DOHH2 (cell line): ENCODE measurements at regions not wholly inside any gene's neighbourhood (a gene's known extent, or its start where the extent isn't known, plus 50 kb on each side); places are given as distances from the start of the nearest gene placed in this dataset.

ENCODE experiments used
- H3F3A ChIP-seq: fragments of 200-600 bp; sonication (generic), shearing (Covaris generic); 2 replicates; pipeline ENCODE4 v1.6.0; 2016; ENCODE audit warnings: antibody characterized with exemption, mild to moderate bottlenecking; ENCODE audit not compliant: control insufficient read depth, insufficient read depth
- H3K27ac ChIP-seq: fragments of 200-600 bp; sonication (generic); 2 replicates; pipeline ENCODE4 v1.5.1; 2014; ENCODE audit warnings: low read depth, mild to moderate bottlenecking, low read length, moderate library complexity
- H3K27me3 ChIP-seq: fragments of 200-600 bp; sonication (generic); 2 replicates; pipeline ENCODE4 v1.6.1; 2014; ENCODE audit warnings: mild to moderate bottlenecking, low read length, mixed read lengths; ENCODE audit not compliant: control insufficient read depth
- H3K36me3 ChIP-seq: fragments of 200-600 bp; sonication (generic); 2 replicates; pipeline ENCODE4 v1.6.1; 2014; ENCODE audit warnings: mild to moderate bottlenecking, low read length, moderate library complexity, mixed read lengths; ENCODE audit not compliant: control insufficient read depth
- H3K4me1 ChIP-seq: fragments of 200-600 bp; sonication (generic); 2 replicates; pipeline ENCODE4 v1.6.1; 2014; ENCODE audit warnings: mild to moderate bottlenecking, low read length, mixed read lengths; ENCODE audit not compliant: control insufficient read depth
- H3K4me2 ChIP-seq: fragments of 200-600 bp; sonication (generic); 2 replicates; pipeline ENCODE4 v1.6.0; 2014; ENCODE audit warnings: mild to moderate bottlenecking, low read length, moderate library complexity
- H3K4me3 ChIP-seq: fragments of 200-600 bp; sonication (generic); 2 replicates; pipeline ENCODE4 v1.5.1; 2014; ENCODE audit warnings: mild to moderate bottlenecking, low read length, mixed read lengths
- H3K79me2 ChIP-seq: fragments of 200-600 bp; sonication (generic); 2 replicates; pipeline ENCODE4 v1.6.1; 2014; ENCODE audit warnings: mild to moderate bottlenecking, low read length, mixed read lengths; ENCODE audit not compliant: control insufficient read depth
- H3K9me2 ChIP-seq: fragments of 200-600 bp; sonication (generic); replicated peaks from 2 replicates; pipeline ENCODE4 v1.6.1; 2014; ENCODE audit warnings: mild to moderate bottlenecking, low read length, mixed read lengths; ENCODE audit not compliant: control insufficient read depth
- H3K9me3 ChIP-seq: fragments of 200-600 bp; sonication (generic); 2 replicates; pipeline ENCODE4 v1.6.1; 2014; ENCODE audit warnings: antibody characterized with exemption, low read length, mixed read lengths; ENCODE audit not compliant: control insufficient read depth, insufficient read depth
- H4K20me1 ChIP-seq: fragments of 200-600 bp; sonication (generic); 2 replicates; pipeline ENCODE4 v1.6.0; 2014; ENCODE audit warnings: low read depth, mild to moderate bottlenecking, antibody characterized with exemption, low read length, moderate library complexity; ENCODE audit not compliant: control insufficient read depth, insufficient read depth
- EZH2phosphoT487 ChIP-seq: fragments of 200-600 bp; sonication (generic); IDR thresholded peaks from 2 replicates; pipeline ENCODE4 v1.6.1; 2017; ENCODE audit warnings: borderline replicate concordance, mild to moderate bottlenecking, antibody characterized with exemption, low read length, moderate library complexity, mixed read lengths
- TF ChIP-seq, protein P1 (sequence below): fragments of 200-600 bp; sonication (generic); IDR thresholded peaks from one replicate; pipeline ENCODE4 v1.5.1; 2014; ENCODE audit warnings: antibody characterized with exemption, mild to moderate bottlenecking, low read depth, low read length; ENCODE audit not compliant: poor library complexity, severe bottlenecking

DNA sequence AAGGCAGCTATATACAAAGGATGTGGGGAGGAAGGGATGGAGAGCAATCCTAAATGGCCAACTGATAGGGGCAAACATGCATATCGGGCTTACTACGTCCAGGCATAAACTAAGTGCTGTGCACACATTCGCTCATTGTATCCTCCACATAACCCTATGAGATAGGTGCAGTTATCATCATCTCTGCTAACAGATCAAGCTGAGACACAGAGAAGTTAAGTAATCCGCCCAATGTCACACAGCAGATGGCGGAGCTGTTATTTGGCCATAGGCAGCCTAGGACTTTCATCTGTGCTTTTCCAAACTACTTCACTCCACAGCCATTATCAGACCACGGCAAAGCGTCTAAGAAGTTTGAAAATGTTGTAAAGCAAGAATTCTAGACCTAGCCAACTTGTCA, 197.5 kb downstream of the RGS3 start:
- Histone ChIP-seq H3K9me3 (no peaks in the 10 kb centered on the region), H3K4me1 (no peaks in the 10 kb centered on the region), H3K27ac (no peak overlapping the region), H3K27me3 (peaks cover 3% of the 10 kb centered on the region; the same call in 1 of the 2 replicates), H3K4me3 (no peak overlapping the region), H3K4me2 (no peak overlapping the region), H3K36me3 (no peaks in the 10 kb centered on the region), H4K20me1 (peaks cover 3% of the 10 kb centered on the region; the same call in 1 of the 2 replicates), H3K79me2 (no peaks in the 10 kb centered on the region), H3K9me2 (no peaks in the 10 kb centered on the region), H3F3A (no peaks in the 10 kb centered on the region)
- TF ChIP-seq, protein P1, sequence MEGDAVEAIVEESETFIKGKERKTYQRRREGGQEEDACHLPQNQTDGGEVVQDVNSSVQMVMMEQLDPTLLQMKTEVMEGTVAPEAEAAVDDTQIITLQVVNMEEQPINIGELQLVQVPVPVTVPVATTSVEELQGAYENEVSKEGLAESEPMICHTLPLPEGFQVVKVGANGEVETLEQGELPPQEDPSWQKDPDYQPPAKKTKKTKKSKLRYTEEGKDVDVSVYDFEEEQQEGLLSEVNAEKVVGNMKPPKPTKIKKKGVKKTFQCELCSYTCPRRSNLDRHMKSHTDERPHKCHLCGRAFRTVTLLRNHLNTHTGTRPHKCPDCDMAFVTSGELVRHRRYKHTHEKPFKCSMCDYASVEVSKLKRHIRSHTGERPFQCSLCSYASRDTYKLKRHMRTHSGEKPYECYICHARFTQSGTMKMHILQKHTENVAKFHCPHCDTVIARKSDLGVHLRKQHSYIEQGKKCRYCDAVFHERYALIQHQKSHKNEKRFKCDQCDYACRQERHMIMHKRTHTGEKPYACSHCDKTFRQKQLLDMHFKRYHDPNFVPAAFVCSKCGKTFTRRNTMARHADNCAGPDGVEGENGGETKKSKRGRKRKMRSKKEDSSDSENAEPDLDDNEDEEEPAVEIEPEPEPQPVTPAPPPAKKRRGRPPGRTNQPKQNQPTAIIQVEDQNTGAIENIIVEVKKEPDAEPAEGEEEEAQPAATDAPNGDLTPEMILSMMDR = no peak
- no peak for TF ChIP-seq EZH2phosphoT487

DNA sequence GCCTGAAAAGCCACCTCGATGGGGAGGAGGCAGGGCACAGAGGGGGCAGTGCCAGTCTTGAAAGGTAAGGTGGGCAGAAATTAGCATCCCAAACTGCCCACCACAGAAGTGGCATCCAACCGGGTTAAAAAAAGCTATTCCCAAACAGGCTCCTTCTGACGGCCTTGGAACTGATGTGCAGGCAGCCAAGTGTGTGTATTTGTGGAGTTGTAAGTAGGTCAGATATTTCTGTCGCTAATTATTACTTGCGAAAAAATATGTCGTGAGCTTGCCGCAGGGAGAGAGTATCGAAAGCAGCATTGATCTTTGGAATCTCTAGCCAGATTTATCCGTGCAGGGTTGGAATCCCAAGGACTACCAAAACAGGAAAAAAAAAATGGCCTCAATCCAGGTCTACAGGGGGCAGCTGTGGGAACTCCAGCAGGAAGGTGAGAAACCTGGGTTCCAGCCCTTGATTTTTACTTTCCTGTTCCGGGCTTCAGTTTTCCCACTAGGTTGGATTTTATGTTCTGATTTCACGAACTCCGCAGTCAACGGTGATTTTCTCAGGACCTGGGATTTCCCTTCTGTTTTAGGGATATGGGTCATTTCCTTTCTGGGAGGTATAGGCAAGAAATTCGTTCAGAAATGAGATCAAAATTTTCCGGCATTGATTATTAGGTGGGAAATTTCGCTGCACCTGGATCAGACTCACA, 200.8 kb downstream of the RGS3 start:
- no peak for TF ChIP-seq EZH2phosphoT487
- TF ChIP-seq, protein P1 = no peak
- no peak overlapping the region for H3K4me3 ChIP-seq
- no peak overlapping the region for H3K4me2 ChIP-seq
- H4K20me1 ChIP-seq = no peaks in the 10 kb centered on the region
- H3K27me3 ChIP-seq = peaks cover 3% of the 10 kb centered on the region; the same call in 1 of the 2 replicates
- H3K27ac ChIP-seq = no peak overlapping the region
- H3K9me2 ChIP-seq = no peaks in the 10 kb centered on the region
- no peaks in the 10 kb centered on the region for H3K4me1 ChIP-seq
- H3K9me3 ChIP-seq = no peaks in the 10 kb centered on the region
- no peaks in the 10 kb centered on the region for H3F3A ChIP-seq
- no peaks in the 10 kb centered on the region for H3K79me2 ChIP-seq
- H3K36me3 ChIP-seq = no peaks in the 10 kb centered on the region

DNA sequence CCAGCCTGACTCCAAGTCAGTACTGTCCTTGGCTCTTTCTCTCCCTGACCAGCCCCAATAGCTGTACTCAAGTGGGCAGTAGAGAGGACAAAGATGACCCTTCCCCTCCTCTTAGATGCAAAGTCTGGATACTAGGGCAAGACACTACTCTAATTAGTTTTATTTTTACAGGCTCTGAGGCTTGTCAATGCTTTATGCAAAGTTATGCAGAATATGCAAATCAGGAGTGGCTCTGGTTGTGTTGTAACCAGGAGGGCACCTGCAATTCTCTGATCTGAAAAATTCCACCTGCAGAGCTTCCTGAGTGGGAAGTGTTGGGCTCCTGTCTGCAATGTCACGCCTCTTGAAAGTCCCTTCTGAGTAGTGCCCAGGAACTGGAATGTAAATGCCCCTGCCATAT, 201.5 kb downstream of the RGS3 start:
- Histone ChIP-seq H3K9me3 (no peaks in the 10 kb centered on the region), H3K36me3 (no peaks in the 10 kb centered on the region), H3K9me2 (no peaks in the 10 kb centered on the region), H3F3A (no peaks in the 10 kb centered on the region), H4K20me1 (no peaks in the 10 kb centered on the region), H3K4me1 (no peaks in the 10 kb centered on the region), H3K4me2 (no peak overlapping the region), H3K27me3 (peaks cover 3% of the 10 kb centered on the region; the same call in 1 of the 2 replicates), H3K79me2 (no peaks in the 10 kb centered on the region), H3K4me3 (no peak overlapping the region), H3K27ac (no peak overlapping the region)
- TF ChIP-seq, protein P1 = no peak
- TF ChIP-seq EZH2phosphoT487 = no peak
